ENCODE measurements at regions not wholly inside any gene's neighbourhood (a gene's known extent, or its start where the extent isn't known, plus 50 kb on each side); places are given as distances from the start of the nearest gene placed in this dataset.

DNA sequence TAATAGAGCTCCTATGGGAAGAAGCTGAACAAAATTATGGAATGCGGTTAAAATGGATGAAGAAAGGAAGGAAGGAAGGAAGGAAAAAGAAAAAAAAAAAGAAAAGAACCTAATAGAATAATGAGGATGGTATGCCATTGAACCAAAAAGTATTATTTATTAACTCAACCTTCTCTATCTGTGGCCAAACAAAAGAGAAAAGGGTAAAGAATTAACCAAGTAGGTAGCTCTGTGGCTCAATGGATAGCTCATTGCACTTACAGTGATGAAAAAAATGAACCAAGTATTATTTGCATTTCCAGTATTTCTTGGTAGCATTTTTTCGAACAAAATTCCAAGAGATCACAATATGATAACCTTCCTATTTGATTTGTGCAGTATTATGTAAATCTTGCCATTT is 56.9 kb upstream of the SLC39A8 start (continued):
- TF ChIP-seq REST (IDR thresholded peaks at IDR 0.05) (no peak), HOXB13 (CRISPR knock-in tag; IDR thresholded peaks at IDR 0.05; ENCODE audit: low read depth) (no peak), ZFP36 (IDR thresholded peaks at IDR 0.05; ENCODE audit: borderline replicate concordance, partially characterized antibody) (no peak)

DNA sequence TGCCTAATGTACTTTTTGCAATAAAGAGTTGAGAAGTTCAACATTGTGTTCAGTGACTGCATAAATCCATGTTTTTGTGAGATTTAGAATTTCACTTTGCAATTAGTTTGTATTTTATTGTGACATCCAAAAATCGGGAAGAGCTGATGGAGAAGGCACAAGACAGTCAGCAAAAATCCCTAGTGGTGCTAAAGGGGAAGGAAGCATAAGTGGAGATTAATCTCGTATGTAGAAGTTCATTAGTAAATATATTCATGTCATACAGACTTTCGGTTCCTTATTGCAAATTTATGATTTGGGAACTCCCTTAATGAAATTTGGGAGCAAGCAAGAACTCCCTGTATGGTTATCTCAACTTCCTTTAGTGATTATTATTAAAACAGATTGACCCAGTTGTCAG is 57.8 kb upstream of the SLC39A8 start:
- no peak overlapping the region for H3K27ac ChIP-seq
- FAIRE-seq (no peak), DNase-seq (ENCODE audit: low read depth in 1 of 2, low spot score in 1 of 2) (no peak), ATAC-seq (no peak)
- no peak overlapping the region for H3K4me2 ChIP-seq
- 64% methylated on average over 3 of the region's 3 CpGs for WGBS (ENCODE audit: missing lambda C conversion rate)
- H3K4me3 ChIP-seq = no peak overlapping the region
- POLR2A ChIA-PET = no interaction called here
- TF ChIP-seq CEBPB (IDR thresholded peaks at IDR 0.05) = no peak
- TF ChIP-seq CHD2 (IDR thresholded peaks at IDR 0.05; ENCODE audit: low read length, partially characterized antibody) = no peak
- TF ChIP-seq RCOR1 (IDR thresholded peaks at IDR 0.05; ENCODE audit: low read depth, low read length) = no peak
- TF ChIP-seq ATOH8 (CRISPR knock-in tag; IDR thresholded peaks at IDR 0.05; ENCODE audit: low read depth) = no peak
- TF ChIP-seq POLR2A (IDR thresholded peaks at IDR 0.05; ENCODE audit: low read length) = no peak
- TF ChIP-seq HOXB5 (CRISPR knock-in tag; IDR thresholded peaks at IDR 0.05) = no peak
- no peak for TF ChIP-seq HOXB13 (CRISPR knock-in tag; IDR thresholded peaks at IDR 0.05; ENCODE audit: low read depth)
- no peak for TF ChIP-seq ZFP36 (IDR thresholded peaks at IDR 0.05; ENCODE audit: borderline replicate concordance, partially characterized antibody)
- TF ChIP-seq, protein P1, sequence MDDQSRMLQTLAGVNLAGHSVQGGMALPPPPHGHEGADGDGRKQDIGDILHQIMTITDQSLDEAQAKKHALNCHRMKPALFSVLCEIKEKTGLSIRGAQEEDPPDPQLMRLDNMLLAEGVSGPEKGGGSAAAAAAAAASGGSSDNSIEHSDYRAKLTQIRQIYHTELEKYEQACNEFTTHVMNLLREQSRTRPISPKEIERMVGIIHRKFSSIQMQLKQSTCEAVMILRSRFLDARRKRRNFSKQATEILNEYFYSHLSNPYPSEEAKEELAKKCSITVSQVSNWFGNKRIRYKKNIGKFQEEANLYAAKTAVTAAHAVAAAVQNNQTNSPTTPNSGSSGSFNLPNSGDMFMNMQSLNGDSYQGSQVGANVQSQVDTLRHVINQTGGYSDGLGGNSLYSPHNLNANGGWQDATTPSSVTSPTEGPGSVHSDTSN (IDR thresholded peaks at IDR 0.05) = no peak
- no peaks in the 10 kb centered on the region for H3K9me3 ChIP-seq
- CTCF ChIA-PET = interaction anchor here (0.6 kb wide), 1 partner anchor 646 kb away, joined by 3 read pairs; no protein-coding TSS in a partner anchor
- no peaks in the 10 kb centered on the region for H3K4me1 ChIP-seq

DNA sequence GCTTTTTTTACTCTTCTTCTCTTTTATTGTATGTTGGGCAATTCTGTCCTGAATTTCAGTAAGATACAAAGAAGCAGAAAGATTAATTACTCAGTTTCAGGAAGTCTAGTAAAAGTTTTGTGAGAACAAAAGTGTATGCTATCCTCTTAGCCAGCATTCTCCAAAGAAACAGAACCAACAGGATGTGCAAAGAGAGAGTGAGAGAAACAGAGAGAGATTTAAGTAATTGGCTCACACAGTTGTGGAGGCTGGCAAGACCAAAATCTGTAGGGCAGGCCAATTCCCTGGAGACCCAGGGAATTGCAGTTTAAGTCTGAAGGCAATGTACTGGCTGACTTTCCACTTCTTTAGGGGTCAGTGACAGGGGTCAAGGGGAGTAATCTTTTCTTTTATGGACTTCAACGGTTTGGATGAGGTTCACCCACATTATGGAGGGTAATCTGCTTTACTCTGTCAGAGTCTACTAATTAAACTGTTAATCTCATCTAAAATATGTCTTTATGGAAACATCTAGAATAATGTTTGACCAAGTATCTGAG is 59.2 kb upstream of the SLC39A8 start:
- FAIRE-seq (no peak), ATAC-seq (no peak)
- POLR2A ChIA-PET = no interaction called here

More for the DNA sequence above, 59.2 kb upstream of the SLC39A8 start:
- Histone ChIP-seq H3K4me2 (no peak overlapping the region), H3K27ac (no peak overlapping the region), H3K9me3 (no peaks in the 10 kb centered on the region), H3K4me3 (no peak overlapping the region), H3K4me1 (no peaks in the 10 kb centered on the region)
- 15% methylated on average over 1 of the region's 1 CpG for WGBS (ENCODE audit: missing lambda C conversion rate)
- CTCF ChIA-PET = no interaction called here
- TF ChIP-seq BHLHE40 (IDR thresholded peaks at IDR 0.05; ENCODE audit: low read depth, low read length) = no peak
- TF ChIP-seq FOXS1 (CRISPR knock-in tag; IDR thresholded peaks at IDR 0.05) = no peak
- TF ChIP-seq ELK1 (IDR thresholded peaks at IDR 0.05; ENCODE audit: low read depth, low read length) = no peak
- no peak for TF ChIP-seq EP300 (IDR thresholded peaks at IDR 0.05)
- no peak for TF ChIP-seq RAD21 (conservative IDR thresholded peaks at IDR 0.05 in 1 of 2, IDR thresholded peaks at IDR 0.05 in 1 of 2)
- TF ChIP-seq, protein P2, sequence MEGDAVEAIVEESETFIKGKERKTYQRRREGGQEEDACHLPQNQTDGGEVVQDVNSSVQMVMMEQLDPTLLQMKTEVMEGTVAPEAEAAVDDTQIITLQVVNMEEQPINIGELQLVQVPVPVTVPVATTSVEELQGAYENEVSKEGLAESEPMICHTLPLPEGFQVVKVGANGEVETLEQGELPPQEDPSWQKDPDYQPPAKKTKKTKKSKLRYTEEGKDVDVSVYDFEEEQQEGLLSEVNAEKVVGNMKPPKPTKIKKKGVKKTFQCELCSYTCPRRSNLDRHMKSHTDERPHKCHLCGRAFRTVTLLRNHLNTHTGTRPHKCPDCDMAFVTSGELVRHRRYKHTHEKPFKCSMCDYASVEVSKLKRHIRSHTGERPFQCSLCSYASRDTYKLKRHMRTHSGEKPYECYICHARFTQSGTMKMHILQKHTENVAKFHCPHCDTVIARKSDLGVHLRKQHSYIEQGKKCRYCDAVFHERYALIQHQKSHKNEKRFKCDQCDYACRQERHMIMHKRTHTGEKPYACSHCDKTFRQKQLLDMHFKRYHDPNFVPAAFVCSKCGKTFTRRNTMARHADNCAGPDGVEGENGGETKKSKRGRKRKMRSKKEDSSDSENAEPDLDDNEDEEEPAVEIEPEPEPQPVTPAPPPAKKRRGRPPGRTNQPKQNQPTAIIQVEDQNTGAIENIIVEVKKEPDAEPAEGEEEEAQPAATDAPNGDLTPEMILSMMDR (IDR thresholded peaks at IDR 0.05) = no peak
- DNase-seq (ENCODE audit: low read depth in 1 of 2, low spot score in 1 of 2) = no peak
